Esophagus squamous epithelium (tissue), 4 donors: ENCODE measurements at regions not wholly inside any gene's neighbourhood (a gene's known extent, or its start where the extent isn't known, plus 50 kb on each side); places are given as distances from the start of the nearest gene placed in this dataset.

Source experiments
- CTCF ChIP-seq, 6 experiments: fragments of 450-650 bp in 4 of 6; fragments of 200-600 bp in 2 of 6; sonication (generic) in 2 of 6; IDR thresholded peaks; one replicate each; pipeline ENCODE4 v1.5.1; 2016 to 2019; ENCODE audit warnings: antibody characterized with exemption in 6 of 6, mild to moderate bottlenecking in 4 of 6, moderate library complexity in 4 of 6
- POLR2A ChIP-seq, 4 donors: fragments of 450-650 bp; IDR thresholded peaks; one replicate each; pipeline ENCODE4 v1.6.1; 2017; ENCODE audit warnings: antibody characterized with exemption in 4 of 4, mild to moderate bottlenecking in 4 of 4, moderate library complexity in 3 of 4

DNA sequence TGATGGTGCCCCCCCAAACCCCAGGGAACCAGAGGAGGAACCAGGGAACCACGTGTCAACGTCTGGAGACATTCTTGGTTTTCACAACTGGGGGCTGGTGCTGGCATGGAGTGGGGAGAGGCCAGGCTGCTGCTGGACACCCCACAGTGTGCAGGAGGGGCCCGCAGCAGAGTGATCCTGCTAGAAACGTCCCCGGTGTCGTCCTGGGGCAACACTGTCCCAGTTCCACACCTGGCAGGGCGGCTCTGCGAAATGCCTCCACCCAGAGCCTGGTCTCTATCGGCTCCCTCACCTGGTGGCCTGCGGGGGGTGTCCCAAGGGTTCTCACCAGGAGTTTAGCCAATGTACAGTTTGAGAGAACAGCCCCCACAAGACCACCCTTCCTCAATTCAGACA, 226.3 kb downstream of the CTTN start:
- TF ChIP-seq CTCF (IDR thresholded peaks at IDR 0.05) (no peak), POLR2A (IDR thresholded peaks at IDR 0.05) (no peak)
